GM12878 (cell line): ENCODE measurements at regions not wholly inside any gene's neighbourhood (a gene's known extent, or its start where the extent isn't known, plus 50 kb on each side); places are given as distances from the start of the nearest gene placed in this dataset.

Experiments
- ATAC-seq: fragments of 200-7000 bp; cut with Tn5 transposase; 3 replicates; pipeline ENCODE4 v1.9.1; 2020; ENCODE audit warnings: mild to moderate bottlenecking, moderate library complexity
- BruUV-seq: library from RNA; stranded (reverse); fragments of 400-500 nt; replicated peaks from 2 replicates; lab custom pipeline; 2021; lab: Mats Ljungman, UMichigan
- CTCF ChIA-PET: fragments of 300-600 bp; sonication (Branson Sonifier 250); formaldehyde crosslinking; extraction: SDS; loops from one replicate; lab custom pipeline; 2021; ENCODE audit warnings: inconsistent platforms; lab: Yijun Ruan, JAX
- POLR2A ChIA-PET: fragments of 350-600 bp; formaldehyde crosslinking; extraction: SDS; loops from one replicate; lab custom pipeline; 2021; ENCODE audit warnings: inconsistent platforms; lab: Charles Lee
- RAD21 ChIA-PET: fragments of 300-600 bp; sonication (Branson Sonifier 250); formaldehyde crosslinking; loops from one replicate; lab custom pipeline; 2023; ENCODE audit warnings: antibody characterized with exemption; ENCODE audit not compliant: unreplicated experiment; lab: Charles Lee
- SMC1A ChIA-PET: fragments of 300-600 bp; sonication (Branson Sonifier 250); formaldehyde crosslinking; loops from one replicate; lab custom pipeline; 2023; ENCODE audit not compliant: unreplicated experiment, uncharacterized antibody; lab: Charles Lee
- DNase-seq: peaks from one replicate; pipeline ENCODE4 v3.0.0-alpha.2; 2011; ENCODE audit warnings: low read depth, low spot score
- FAIRE-seq: peaks from 3 replicates; lab custom pipeline; 2011; peaks lifted over from hg19 to GRCh38; lab: Jason Lieb, UNC
- H2AFZ ChIP-seq: 2 replicates; pipeline ENCODE4 v1.6.0; 2011; ENCODE audit warnings: low read depth, low read length, control low read depth; ENCODE audit not compliant: control insufficient read depth
- H3K27ac ChIP-seq: 2 replicates; pipeline ENCODE4 v1.5.1; 2011; ENCODE audit warnings: control low read depth; ENCODE audit not compliant: control insufficient read depth, insufficient read depth
- H3K27me3 ChIP-seq, 2 experiments: replicated peaks in 1 of 2; 2 replicates each; pipeline versions ENCODE4 v1.6.0 to v1.6.1; 2011; ENCODE audit warnings: low read length in 1 of 2; ENCODE audit not compliant: control insufficient read depth in 2 of 2, insufficient read depth in 2 of 2
- H3K36me3 ChIP-seq, 2 experiments: 2 replicates each; pipeline ENCODE4 v1.5.1; 2011; ENCODE audit warnings: low read length in 1 of 2; ENCODE audit not compliant: control insufficient read depth in 2 of 2, insufficient read depth in 2 of 2
- H3K4me1 ChIP-seq: 2 replicates; pipeline ENCODE4 v1.6.1; 2011; ENCODE audit warnings: mild to moderate bottlenecking, low read length, moderate library complexity, mixed read lengths; ENCODE audit not compliant: control insufficient read depth, insufficient read depth
- H3K4me2 ChIP-seq: 2 replicates; pipeline ENCODE4 v1.6.0; 2011; ENCODE audit warnings: control low read depth; ENCODE audit not compliant: control insufficient read depth, insufficient read depth
- H3K4me3 ChIP-seq: fragments of 200-600 bp; sonication (generic); 2 replicates; pipeline ENCODE4 v1.5.1; 2016
- H3K79me2 ChIP-seq: 2 replicates; pipeline ENCODE4 v1.6.0; 2011; ENCODE audit warnings: low read length; ENCODE audit not compliant: control insufficient read depth, insufficient read depth
- H3K9ac ChIP-seq: 2 replicates; pipeline ENCODE4 v1.8.0; 2011; ENCODE audit warnings: low read length, control low read depth, mixed read lengths; ENCODE audit not compliant: control insufficient read depth, insufficient read depth
- H3K9me3 ChIP-seq: replicated peaks from 3 replicates; pipeline ENCODE4 v1.5.1; 2011; ENCODE audit warnings: mild to moderate bottlenecking, low read length; ENCODE audit not compliant: control insufficient read depth, insufficient read depth
- H4K20me1 ChIP-seq: 2 replicates; pipeline ENCODE4 v1.6.0; 2011; ENCODE audit not compliant: control insufficient read depth, insufficient read depth
- BACH1 ChIP-seq: fragments of 450-650 bp; IDR thresholded peaks from 2 replicates; pipeline ENCODE4 v1.6.1; 2017; ENCODE audit warnings: mild to moderate bottlenecking, borderline replicate concordance
- BCLAF1 ChIP-seq: fragments of 450-650 bp; IDR thresholded peaks from 2 replicates; pipeline ENCODE4 v1.6.1; 2017; ENCODE audit warnings: antibody characterized with exemption, mild to moderate bottlenecking, moderate library complexity
- CBX5 ChIP-seq: sonication (generic); IDR thresholded peaks from 2 replicates; pipeline ENCODE4 v1.6.1; 2016; ENCODE audit warnings: low read depth, moderate library complexity, mild to moderate bottlenecking, inconsistent platforms
- DPF2 ChIP-seq: fragments of 450-650 bp; IDR thresholded peaks from 2 replicates; pipeline ENCODE4 v1.6.1; 2017; ENCODE audit warnings: mild to moderate bottlenecking
- EED ChIP-seq: sonication (generic); IDR thresholded peaks from 2 replicates; pipeline ENCODE4 v1.6.1; 2016; ENCODE audit warnings: antibody characterized with exemption, low read depth
- FOXK2 ChIP-seq: fragments of 450-650 bp; IDR thresholded peaks from 2 replicates; pipeline ENCODE4 v1.6.1; 2017; ENCODE audit warnings: mild to moderate bottlenecking, moderate library complexity
- HDAC2 ChIP-seq: fragments of 200-600 bp; sonication (generic); IDR thresholded peaks from 2 replicates; pipeline ENCODE4 v1.6.1; 2017
- IRF4 ChIP-seq: IDR thresholded peaks from 2 replicates; pipeline ENCODE4 v1.6.1; 2011; ENCODE audit warnings: low read depth, low read length
- KDM1A ChIP-seq: fragments of 200-600 bp; sonication (generic); IDR thresholded peaks from 2 replicates; pipeline ENCODE4 v1.6.1; 2016; ENCODE audit warnings: borderline replicate concordance
- MTA3 ChIP-seq: IDR thresholded peaks from 2 replicates; pipeline ENCODE4 v1.6.1; 2012; ENCODE audit warnings: low read length, inconsistent platforms, borderline replicate concordance
- MYC ChIP-seq: IDR thresholded peaks from 2 replicates; pipeline ENCODE4 v1.6.1; 2011; ENCODE audit warnings: mild to moderate bottlenecking, low read length, moderate library complexity, inconsistent platforms; ENCODE audit not compliant: insufficient read depth, insufficient replicate concordance, insufficient read length, severe bottlenecking
- NFYB ChIP-seq: IDR thresholded peaks from 2 replicates; pipeline ENCODE4 v1.6.1; 2011; ENCODE audit warnings: low read depth, mild to moderate bottlenecking, low read length, improper control_type of control experiment, moderate library complexity; ENCODE audit not compliant: insufficient read depth
- NR2C1 ChIP-seq: fragments of 450-650 bp; IDR thresholded peaks from 2 replicates; pipeline ENCODE4 v1.6.1; 2017; ENCODE audit warnings: antibody characterized with exemption, mild to moderate bottlenecking, moderate library complexity
- NR2C2 ChIP-seq: IDR thresholded peaks from 2 replicates; pipeline ENCODE4 v1.6.1; 2011; ENCODE audit warnings: borderline replicate concordance, low read depth; ENCODE audit not compliant: control insufficient read depth, insufficient read length
- PAX8 ChIP-seq: fragments of 450-650 bp; IDR thresholded peaks from 2 replicates; pipeline ENCODE4 v1.6.1; 2017; ENCODE audit warnings: mild to moderate bottlenecking, moderate library complexity
- POU2F2 ChIP-seq: IDR thresholded peaks from 3 replicates; pipeline ENCODE4 v1.6.1; 2011; ENCODE audit warnings: low read depth, mild to moderate bottlenecking, low read length, borderline replicate concordance
- RAD21 ChIP-seq: IDR thresholded peaks from 2 replicates; pipeline ENCODE4 v1.6.1; 2011; ENCODE audit warnings: mild to moderate bottlenecking, low read depth, low read length, moderate library complexity; ENCODE audit not compliant: insufficient read depth
- RUNX3 ChIP-seq: IDR thresholded peaks from 2 replicates; pipeline ENCODE4 v1.6.1; 2012; ENCODE audit warnings: low read length, inconsistent platforms
- SIX5 ChIP-seq: IDR thresholded peaks from 2 replicates; pipeline ENCODE4 v1.6.1; 2011; ENCODE audit warnings: mild to moderate bottlenecking, low read depth, low read length, moderate library complexity; ENCODE audit not compliant: severe bottlenecking
- SPI1 ChIP-seq: IDR thresholded peaks from 2 replicates; pipeline ENCODE4 v1.6.1; 2011; ENCODE audit warnings: low read depth, mild to moderate bottlenecking, low read length, moderate library complexity, borderline replicate concordance; ENCODE audit not compliant: insufficient read depth
- SREBF1 ChIP-seq: IDR thresholded peaks from 2 replicates; pipeline ENCODE4 v1.6.1; 2012; ENCODE audit warnings: mild to moderate bottlenecking, low read length
- STAT1 ChIP-seq: fragments of 450-650 bp; conservative IDR thresholded peaks from 2 replicates; pipeline ENCODE4 v1.6.1; 2014; ENCODE audit warnings: antibody characterized with exemption, mild to moderate bottlenecking
- SUZ12 ChIP-seq: fragments of 200-600 bp; sonication (generic); IDR thresholded peaks from one replicate; pipeline ENCODE4 v1.6.1; 2018; ENCODE audit warnings: antibody characterized with exemption, mild to moderate bottlenecking; ENCODE audit not compliant: unreplicated experiment
- TCF3 ChIP-seq: IDR thresholded peaks from 2 replicates; pipeline ENCODE4 v1.6.1; 2012; ENCODE audit warnings: low read depth, mild to moderate bottlenecking, low read length, borderline replicate concordance; ENCODE audit not compliant: insufficient read depth
- ZNF24 ChIP-seq: fragments of 450-650 bp; IDR thresholded peaks from 2 replicates; pipeline ENCODE4 v1.6.1; 2017; ENCODE audit warnings: antibody characterized with exemption, mild to moderate bottlenecking
- WGBS: methylation state at CpG from one replicate; pipeline ENCODE4 v1.1.6; 2016; ENCODE audit warnings: low lambda C conversion rate; ENCODE audit not compliant: insufficient replicate concordance, insufficient coverage; ENCODE audit errors: missing lambda C conversion rate; 5-methylcytosine and 5-hydroxymethylcytosine counted together
- in situ Hi-C: fragments of 300-500 bp; cut with MboI; formaldehyde crosslinking; loops from 9 replicates; pipeline ENCODE4 v1.14.3; 2018; ENCODE audit warnings: mixed read lengths
- intact Hi-C: fragments of 100-400 bp; cut with micrococcal nuclease; formaldehyde crosslinking; loops from one replicate; pipeline ENCODE4 v1.14.2; 2022; ENCODE audit not compliant: unreplicated experiment

GRCh38 chr9:99762470-99762869 is 59.2 kb upstream of the NR4A3 start:
- ChIA-PET SMC1A (interaction anchor here (0.6 to 0.9 kb wide), 2 partner anchors 62 to 246 kb away, joined by 3 read pairs; no protein-coding TSS in a partner anchor), CTCF (interaction anchor here (1.2 kb wide), 1 partner anchor 247 kb away, joined by 3 read pairs; no protein-coding TSS in a partner anchor), POLR2A (no interaction called here), RAD21 (no interaction called here)
- intact Hi-C loops (no loop called here), in situ Hi-C loops (no loop called here)
- Histone ChIP-seq H3K27ac (no peak overlapping the region), H4K20me1 (no peaks in the 10 kb centered on the region), H2AFZ (peak overlapping the region; percentile 45; the same call in 1 of the 2 replicates), H3K4me1 (peaks cover 7% of the 10 kb centered on the region), H3K4me3 (no peak overlapping the region), H3K9me3 (no peaks in the 10 kb centered on the region), H3K4me2 (peak overlapping the region; percentile 41), H3K79me2 (no peaks in the 10 kb centered on the region), H3K36me3 (no peaks in the 10 kb centered on the region), H3K27me3 (no peaks in the 10 kb centered on the region), H3K9ac (no peak overlapping the region)
- peak; percentile 62 for DNase-seq
- WGBS, result 0% methylated on average over 3 of the region's 3 CpGs
- ATAC-seq, result peak; percentile 99
- BruUV-seq, result no TSS peak
- FAIRE-seq, result peak; percentile 96
- no peak for TF ChIP-seq NR2C1
- no peak for TF ChIP-seq SPI1
- TF ChIP-seq BCLAF1, result no peak
- no peak for TF ChIP-seq STAT1
- TF ChIP-seq MYC, result no peak
- TF ChIP-seq HDAC2, result no peak
- TF ChIP-seq SIX5, result no peak
- TF ChIP-seq DPF2, result no peak
- no peak for TF ChIP-seq SREBF1
- TF ChIP-seq TCF3, result no peak
- TF ChIP-seq PAX8, result no peak
- no peak for TF ChIP-seq KDM1A
- no peak; the same call in 1 of the 2 replicates for TF ChIP-seq FOXK2
- TF ChIP-seq NFYB, result no peak
- TF ChIP-seq BACH1, result no peak
- 0 out of 2 replicates have a peak, but pooled peaks have one; percentile 6 for TF ChIP-seq RAD21
- TF ChIP-seq IRF4, result peak; percentile 64
- TF ChIP-seq SUZ12, result no peak
- no peak for TF ChIP-seq POU2F2
- no peak for TF ChIP-seq ZNF24
- TF ChIP-seq RUNX3, result peak; percentile 74
- TF ChIP-seq MTA3, result no peak
- TF ChIP-seq EED, result peak; percentile 46
- TF ChIP-seq CBX5, result 0 out of 2 replicates have a peak, but pooled peaks have one; percentile 36
- TF ChIP-seq NR2C2, result no peak
